ENCODE measurements at regions not wholly inside any gene's neighbourhood (a gene's known extent, or its start where the extent isn't known, plus 50 kb on each side); places are given as distances from the start of the nearest gene placed in this dataset.

DNA sequence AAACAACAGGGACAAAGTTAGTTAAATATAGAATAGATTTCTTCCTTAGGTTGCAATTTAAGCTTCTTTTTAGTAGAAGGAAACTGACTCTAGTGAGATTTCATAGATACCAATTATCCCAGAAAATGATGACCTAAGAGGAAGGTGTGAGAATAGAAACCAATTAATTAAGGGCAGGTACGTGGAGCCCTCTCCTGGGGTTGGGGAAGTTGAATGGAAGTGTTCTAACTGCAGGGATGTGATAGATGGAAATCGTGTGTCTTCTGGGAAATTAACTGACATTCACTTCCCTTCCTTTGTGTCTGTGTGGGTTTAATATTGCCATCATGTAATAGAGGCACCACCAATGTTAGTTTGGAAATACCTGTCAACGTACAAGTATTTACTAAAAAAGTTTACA is 204.1 kb upstream of the ANK2 start:
- no peak for DNase-seq (ENCODE audit: extremely low read depth in 1 of 2, low read depth in 1 of 2)

- no peak for DNase-seq (ENCODE audit: extremely low read depth in 1 of 2, low read depth in 1 of 2)
Measured at GRCh38 chr4:112847045-112847444, 202.4 kb upstream of the ANK2 start.

- no peak for DNase-seq (ENCODE audit: extremely low read depth in 1 of 2, low read depth in 1 of 2)
Measured at GRCh38 chr4:112847781-112848180, 201.7 kb upstream of the ANK2 start.

- no peak for DNase-seq (ENCODE audit: extremely low read depth in 1 of 2, low read depth in 1 of 2)
Measured at GRCh38 chr4:112848911-112849310, 200.5 kb upstream of the ANK2 start.

GRCh38 chr4:112852601-112853000 is 196.9 kb upstream of the ANK2 start:
- DNase-seq (ENCODE audit: extremely low read depth in 1 of 2, low read depth in 1 of 2): no peak

GRCh38 chr4:112853662-112854256 is 195.7 kb upstream of the ANK2 start:
- no peak for DNase-seq (ENCODE audit: extremely low read depth in 1 of 2, low read depth in 1 of 2)

GRCh38 chr4:112854420-112854819 is 195.0 kb upstream of the ANK2 start:
- DNase-seq (ENCODE audit: extremely low read depth in 1 of 2, low read depth in 1 of 2): no peak

DNA sequence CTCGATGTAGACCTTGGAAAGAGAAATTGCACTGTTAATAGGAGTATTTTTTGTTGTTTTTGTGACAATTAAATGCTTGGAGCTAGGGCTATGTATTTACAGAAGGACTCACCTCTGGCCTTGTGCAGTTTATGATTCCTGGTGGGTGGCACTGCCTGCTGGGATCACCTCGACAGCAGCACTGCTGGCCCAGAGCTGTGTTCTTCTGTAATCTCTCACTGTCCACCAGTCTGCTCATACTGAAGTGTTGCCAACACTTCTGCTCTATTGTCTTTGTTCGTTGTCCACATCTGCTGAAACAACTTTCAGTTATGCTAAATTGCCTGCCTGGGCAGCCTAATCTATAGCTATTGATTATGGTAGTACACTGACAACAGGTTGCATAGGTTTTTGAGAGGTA is 194.4 kb upstream of the ANK2 start:
- DNase-seq (ENCODE audit: extremely low read depth in 1 of 2, low read depth in 1 of 2): no peak

- no peak for DNase-seq (ENCODE audit: extremely low read depth in 1 of 2, low read depth in 1 of 2)
Measured at GRCh38 chr4:112857461-112857860, 192.0 kb upstream of the ANK2 start.

DNA sequence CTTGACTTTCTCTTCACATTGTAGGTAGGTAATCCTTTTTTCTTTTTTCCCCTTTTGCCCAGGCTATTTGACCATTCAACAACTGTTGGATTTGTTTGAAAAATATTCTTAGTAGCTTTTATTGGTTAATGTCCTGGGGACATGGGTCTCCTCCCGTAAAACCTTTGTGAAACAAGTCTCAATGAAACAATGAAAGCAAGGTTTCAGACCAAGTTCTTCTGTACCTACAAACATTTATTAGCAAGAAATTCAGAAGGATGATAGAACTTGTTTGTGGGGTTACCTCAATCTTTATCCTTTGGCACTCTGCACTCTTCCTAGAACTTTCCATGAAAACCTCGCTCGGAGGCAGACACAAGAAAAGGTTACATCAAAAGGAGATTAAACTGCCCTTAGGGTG is 190.7 kb upstream of the ANK2 start:
- no peak for DNase-seq (ENCODE audit: extremely low read depth in 1 of 2, low read depth in 1 of 2)

- DNase-seq (ENCODE audit: extremely low read depth in 1 of 2, low read depth in 1 of 2): no peak
Measured at GRCh38 chr4:112859456-112860184, 189.8 kb upstream of the ANK2 start.

DNA sequence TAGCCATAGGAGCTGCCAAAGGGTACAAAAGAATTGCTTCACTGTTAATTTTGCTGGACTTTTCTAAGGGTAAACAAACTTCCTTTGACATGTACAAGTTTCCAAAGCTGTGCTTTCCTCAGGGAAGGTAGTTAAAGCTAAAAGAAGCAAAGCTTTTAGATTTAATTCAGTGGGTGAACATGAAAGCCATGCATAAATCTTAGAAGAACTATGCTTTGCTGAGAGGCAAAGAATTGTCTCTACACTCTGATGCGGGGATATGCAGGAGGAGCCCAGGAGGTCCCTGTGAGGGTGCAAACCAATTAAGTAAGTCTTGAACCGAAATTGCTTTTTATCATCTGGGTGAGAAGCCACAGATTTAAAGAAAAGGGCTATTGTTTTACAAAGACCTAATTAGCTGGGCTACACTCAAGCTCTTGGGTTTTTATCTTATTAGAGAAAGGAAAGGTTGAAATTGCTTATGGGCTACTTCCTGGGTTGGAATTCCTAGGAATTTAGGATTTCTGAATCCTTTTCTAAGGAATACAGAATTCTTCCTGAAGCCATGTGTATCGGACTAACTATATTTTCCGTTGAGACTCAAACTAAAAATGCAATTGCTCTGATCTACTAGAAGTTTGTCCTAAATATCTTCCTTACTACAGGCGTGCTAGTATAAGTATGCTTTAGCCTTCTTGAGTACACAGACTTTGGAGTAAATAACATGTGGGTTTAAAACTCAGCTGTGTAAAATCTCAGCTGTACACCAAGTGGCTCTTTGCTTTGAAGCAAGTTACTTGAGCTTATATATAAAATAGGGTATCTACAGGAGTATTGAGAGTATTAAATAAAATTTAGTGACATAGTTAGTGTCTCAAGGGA is 188.4 kb upstream of the ANK2 start:
- DNase-seq (ENCODE audit: extremely low read depth in 1 of 2, low read depth in 1 of 2): no peak

GRCh38 chr4:112861691-112862674 is 187.5 kb upstream of the ANK2 start:
- no peak for DNase-seq (ENCODE audit: extremely low read depth in 1 of 2, low read depth in 1 of 2)

- no peak for DNase-seq (ENCODE audit: extremely low read depth in 1 of 2, low read depth in 1 of 2)
Measured at GRCh38 chr4:112865443-112865842, 184.0 kb upstream of the ANK2 start.

DNA sequence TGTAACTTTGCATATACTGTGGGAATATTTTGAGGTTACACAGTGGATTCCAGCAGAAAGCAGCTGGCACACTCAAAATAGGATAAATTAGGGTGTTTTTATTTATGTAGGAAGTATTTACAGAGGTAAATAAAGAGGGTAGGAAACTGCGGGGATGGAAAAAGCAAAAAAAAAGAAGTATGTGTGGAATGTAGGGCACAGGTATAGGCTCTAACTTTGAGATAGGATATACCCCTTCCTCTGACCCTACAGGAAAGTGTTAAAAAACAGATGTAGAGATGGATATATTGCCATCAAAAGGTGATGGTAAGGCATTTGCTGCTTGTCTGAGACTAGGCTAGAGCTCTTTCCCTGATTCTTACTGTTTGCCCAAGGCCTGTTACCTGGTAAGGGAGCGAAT is 173.1 kb upstream of the ANK2 start:
- no peak for DNase-seq (ENCODE audit: extremely low read depth in 1 of 2, low read depth in 1 of 2)

GRCh38 chr4:112881842-112882241 is 167.6 kb upstream of the ANK2 start:
- no peak for DNase-seq (ENCODE audit: extremely low read depth in 1 of 2, low read depth in 1 of 2)

DNA sequence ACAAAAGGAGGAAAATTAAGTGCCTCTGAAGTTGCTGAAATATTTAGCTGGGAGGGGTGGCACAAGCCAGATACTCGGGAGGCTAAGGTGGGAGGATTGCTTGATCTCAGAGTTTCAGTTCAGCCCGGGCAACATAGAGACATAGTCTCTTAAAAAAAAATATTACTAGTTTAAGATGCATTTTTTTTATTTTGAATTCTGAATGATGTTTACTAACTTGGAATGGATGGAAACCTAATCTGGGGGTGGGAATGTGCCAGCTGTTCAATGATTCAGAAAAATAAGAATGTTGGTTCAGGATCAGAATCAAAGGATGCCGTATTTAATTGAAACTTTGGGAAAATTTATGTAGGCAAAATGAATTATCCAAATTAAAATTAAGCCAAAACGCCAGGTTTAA is 167.2 kb upstream of the ANK2 start:
- no peak for DNase-seq (ENCODE audit: extremely low read depth in 1 of 2, low read depth in 1 of 2)

DNA sequence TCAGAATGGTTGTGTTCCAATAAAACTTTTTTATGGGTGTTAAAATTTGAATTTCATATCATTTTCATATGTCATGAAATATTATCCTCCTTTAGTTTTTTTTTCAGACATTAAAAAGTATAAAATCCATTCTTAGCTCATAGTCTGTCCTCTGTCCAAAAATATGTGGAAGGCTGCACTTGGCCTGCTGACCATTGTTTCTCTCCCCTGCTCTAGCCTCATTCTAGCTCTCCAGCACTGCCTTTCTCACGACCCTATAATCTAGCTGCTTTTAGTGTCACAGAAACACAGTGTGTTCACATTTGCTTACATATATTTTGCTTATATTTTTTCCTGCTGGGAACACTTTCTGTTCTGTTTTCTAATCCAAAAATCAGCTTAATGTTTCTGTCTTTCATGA is 165.0 kb upstream of the ANK2 start:
- DNase-seq (ENCODE audit: extremely low read depth in 1 of 2, low read depth in 1 of 2): no peak

DNA sequence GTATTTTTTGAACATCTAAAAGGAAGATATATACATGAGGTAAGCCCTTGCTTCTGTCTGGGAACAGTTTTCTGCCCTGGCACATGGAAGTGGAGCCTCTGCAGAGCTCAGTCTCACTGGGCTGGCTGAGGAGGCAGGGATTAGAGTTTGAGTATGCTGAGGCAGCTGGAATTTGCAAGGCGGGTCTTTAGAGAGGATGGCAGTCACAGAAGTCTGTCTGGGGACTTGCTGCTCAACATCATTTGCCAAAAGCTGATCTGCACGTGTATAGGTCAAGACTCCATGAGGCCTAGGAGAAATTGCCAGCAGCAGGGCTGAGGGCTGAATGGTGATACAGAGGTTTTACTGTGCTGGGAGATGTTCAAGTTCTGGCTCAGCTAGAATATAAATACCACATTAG is 163.6 kb upstream of the ANK2 start:
- no peak for DNase-seq (ENCODE audit: extremely low read depth in 1 of 2, low read depth in 1 of 2)

GRCh38 chr4:112888622-112889021 is 160.8 kb upstream of the ANK2 start:
- DNase-seq (ENCODE audit: extremely low read depth in 1 of 2, low read depth in 1 of 2): no peak

DNA sequence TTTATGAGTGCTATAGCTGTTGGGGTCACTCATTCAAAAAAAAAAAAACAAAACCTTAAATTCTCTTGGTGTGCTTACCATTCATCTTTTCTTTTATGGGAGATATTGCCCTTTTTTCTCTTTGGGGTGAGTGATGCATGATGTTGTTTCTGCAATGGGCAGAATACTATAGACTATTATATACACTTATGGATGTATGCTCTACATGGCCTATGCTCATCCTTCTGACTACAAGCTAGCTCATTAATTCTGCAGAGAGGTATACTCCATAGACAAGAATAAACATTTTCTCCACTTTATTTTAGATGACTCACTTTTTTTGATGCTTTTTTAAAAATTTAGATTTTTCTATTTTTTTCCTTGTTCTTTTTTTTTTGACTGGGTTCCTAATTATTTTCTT is 160.3 kb upstream of the ANK2 start:
- DNase-seq (ENCODE audit: extremely low read depth in 1 of 2, low read depth in 1 of 2): no peak

All from stimulated activated CD8-positive, alpha-beta memory T cell treated with anti-CD3 and anti-CD28 coated beads, Interleukin-7, amount 100 ng/mL, for 48 hours (primary cell).